ENCODE measurements at regions not wholly inside any gene's neighbourhood (a gene's known extent, or its start where the extent isn't known, plus 50 kb on each side); places are given as distances from the start of the nearest gene placed in this dataset.

DNA sequence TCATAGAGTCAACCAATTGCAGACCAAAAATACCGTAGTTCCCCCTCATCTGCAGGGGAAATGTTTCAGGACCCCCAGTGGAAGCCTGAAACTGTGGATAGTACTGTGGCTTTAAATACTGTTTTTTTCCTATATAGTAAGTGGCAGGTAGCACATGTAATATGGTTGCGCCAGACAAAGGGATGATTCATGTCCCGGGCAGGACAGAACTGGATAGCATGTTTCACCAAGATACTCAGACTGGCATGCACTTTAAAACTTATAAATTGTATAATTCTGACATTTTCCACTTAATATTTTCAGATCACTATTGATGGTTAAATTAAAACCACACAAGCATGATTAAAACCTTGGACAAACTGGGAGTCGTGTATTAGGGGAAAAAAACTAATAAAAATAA lies 276.3 kb upstream of the AGA start (continued):
- TF ChIP-seq GATAD1 (CRISPR knock-in tag; IDR thresholded peaks at IDR 0.05) (no peak), HNRNPK (IDR thresholded peaks at IDR 0.05; ENCODE audit: low read depth, low read length, poor library complexity, severe bottlenecking) (no peak)
- TF ChIP-seq, protein P1, sequence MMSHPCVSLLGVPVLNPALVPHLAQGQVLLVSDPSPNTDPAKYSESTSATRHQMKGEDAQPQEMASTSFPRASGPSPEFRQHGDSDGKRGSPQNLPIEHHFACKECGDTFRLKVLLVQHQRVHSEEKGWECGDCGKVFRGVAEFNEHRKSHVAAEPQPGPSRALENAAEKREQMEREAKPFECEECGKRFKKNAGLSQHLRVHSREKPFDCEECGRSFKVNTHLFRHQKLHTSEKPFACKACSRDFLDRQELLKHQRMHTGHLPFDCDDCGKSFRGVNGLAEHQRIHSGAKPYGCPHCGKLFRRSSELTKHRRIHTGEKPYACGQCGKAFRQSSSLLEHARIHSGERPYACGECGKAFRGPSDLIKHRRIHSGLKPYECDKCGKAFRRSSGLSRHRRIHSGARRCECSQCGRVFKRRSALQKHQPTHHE (CRISPR knock-in tag; IDR thresholded peaks at IDR 0.05; ENCODE audit: borderline replicate concordance): no peak
- TF ChIP-seq, protein P2, sequence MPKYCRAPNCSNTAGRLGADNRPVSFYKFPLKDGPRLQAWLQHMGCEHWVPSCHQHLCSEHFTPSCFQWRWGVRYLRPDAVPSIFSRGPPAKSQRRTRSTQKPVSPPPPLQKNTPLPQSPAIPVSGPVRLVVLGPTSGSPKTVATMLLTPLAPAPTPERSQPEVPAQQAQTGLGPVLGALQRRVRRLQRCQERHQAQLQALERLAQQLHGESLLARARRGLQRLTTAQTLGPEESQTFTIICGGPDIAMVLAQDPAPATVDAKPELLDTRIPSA (CRISPR knock-in tag; IDR thresholded peaks at IDR 0.05; ENCODE audit: borderline replicate concordance): no peak

DNA sequence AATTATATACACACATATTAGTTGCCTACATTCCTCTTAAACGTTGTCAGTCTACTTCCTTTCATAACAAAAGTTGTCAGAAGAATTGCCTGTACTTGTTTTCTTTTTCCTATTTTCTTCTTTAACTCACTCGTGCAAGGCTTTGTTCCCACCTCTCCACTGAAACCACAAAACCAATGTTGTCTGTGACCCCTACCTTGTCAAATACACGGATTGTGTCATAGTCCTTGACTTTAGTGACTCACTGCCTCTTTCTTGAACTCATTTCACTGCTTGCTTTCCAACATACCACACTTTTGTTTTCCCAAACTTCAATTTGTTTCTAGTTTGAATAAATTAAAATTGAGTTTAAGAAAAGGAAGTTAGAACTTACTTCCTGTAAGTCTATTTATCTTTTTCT lies 283.9 kb upstream of the AGA start:
- WGBS (ENCODE audit: low lambda C conversion rate): under 1% methylated on average over 3 of the region's 3 CpGs
- CTCF ChIA-PET (ENCODE audit: low intra/inter-chr PET ratio, low total read pairs): no interaction called here
- no TSS peak for BruUV-seq (replicated peaks)
- H3K36me3 ChIP-seq (replicated peaks in 1 of 2; ENCODE audit: control insufficient read depth in 1 of 2, insufficient read depth in 2 of 2, low read length in 2 of 2): no peaks in the 10 kb centered on the region
- no peak overlapping the region for H2AFZ ChIP-seq (ENCODE audit: low read length)
- no peak overlapping the region for H3K4me2 ChIP-seq (ENCODE audit: low read depth, low read length)
- POLR2A ChIA-PET: no interaction called here
- in situ Hi-C loops (cut with HindIII; ENCODE audit: extremely low pct_ligation_motif_present, low pct_unique_long_range_greater_than_20kb) (no loop called here), intact Hi-C loops (cut with micrococcal nuclease; ENCODE audit: unreplicated experiment) (no loop called here)
- H3K4me1 ChIP-seq (ENCODE audit: insufficient read depth, low read length): no peaks in the 10 kb centered on the region
- H3K9me3 ChIP-seq (ENCODE audit: low read length): no peaks in the 10 kb centered on the region
- FAIRE-seq (no peak), ATAC-seq (no peak), DNase-seq (ENCODE audit: low spot score) (peak; percentile 1)
- no peaks in the 10 kb centered on the region for H3K27me3 ChIP-seq (ENCODE audit: control insufficient read depth in 1 of 2, insufficient read depth in 2 of 2, low read length in 2 of 2)
- H3K79me2 ChIP-seq (ENCODE audit: insufficient read depth, low read length): no peaks in the 10 kb centered on the region
- no peak overlapping the region for H3K27ac ChIP-seq (ENCODE audit: extremely low read length, insufficient read depth, low read length)
- no peak overlapping the region for H3K4me3 ChIP-seq (replicated peaks in 1 of 3; ENCODE audit: insufficient read depth in 1 of 3, low read depth in 2 of 3, low read length in 3 of 3)
- no peak overlapping the region for H3K9ac ChIP-seq (ENCODE audit: insufficient read depth, low read depth, low read length)
- H4K20me1 ChIP-seq (ENCODE audit: insufficient read depth, low read length): no peaks in the 10 kb centered on the region
- TF ChIP-seq ZNF337 (CRISPR knock-in tag; IDR thresholded peaks at IDR 0.05; ENCODE audit: borderline replicate concordance, low read depth): no peak
- TF ChIP-seq EED (CRISPR knock-in tag; IDR thresholded peaks at IDR 0.05): no peak
- no peak for TF ChIP-seq RFXANK (CRISPR knock-in tag; IDR thresholded peaks at IDR 0.05)
- TF ChIP-seq, protein P3, sequence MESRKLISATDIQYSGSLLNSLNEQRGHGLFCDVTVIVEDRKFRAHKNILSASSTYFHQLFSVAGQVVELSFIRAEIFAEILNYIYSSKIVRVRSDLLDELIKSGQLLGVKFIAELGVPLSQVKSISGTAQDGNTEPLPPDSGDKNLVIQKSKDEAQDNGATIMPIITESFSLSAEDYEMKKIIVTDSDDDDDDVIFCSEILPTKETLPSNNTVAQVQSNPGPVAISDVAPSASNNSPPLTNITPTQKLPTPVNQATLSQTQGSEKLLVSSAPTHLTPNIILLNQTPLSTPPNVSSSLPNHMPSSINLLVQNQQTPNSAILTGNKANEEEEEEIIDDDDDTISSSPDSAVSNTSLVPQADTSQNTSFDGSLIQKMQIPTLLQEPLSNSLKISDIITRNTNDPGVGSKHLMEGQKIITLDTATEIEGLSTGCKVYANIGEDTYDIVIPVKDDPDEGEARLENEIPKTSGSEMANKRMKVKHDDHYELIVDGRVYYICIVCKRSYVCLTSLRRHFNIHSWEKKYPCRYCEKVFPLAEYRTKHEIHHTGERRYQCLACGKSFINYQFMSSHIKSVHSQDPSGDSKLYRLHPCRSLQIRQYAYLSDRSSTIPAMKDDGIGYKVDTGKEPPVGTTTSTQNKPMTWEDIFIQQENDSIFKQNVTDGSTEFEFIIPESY (CRISPR knock-in tag; IDR thresholded peaks at IDR 0.05): no peak
- TF ChIP-seq NR2F1 (CRISPR knock-in tag; IDR thresholded peaks at IDR 0.05): 0 out of 4 replicates have a peak, but pooled peaks of 1 of the 2 experiments have one; percentile 17
- TF ChIP-seq, protein P4, sequence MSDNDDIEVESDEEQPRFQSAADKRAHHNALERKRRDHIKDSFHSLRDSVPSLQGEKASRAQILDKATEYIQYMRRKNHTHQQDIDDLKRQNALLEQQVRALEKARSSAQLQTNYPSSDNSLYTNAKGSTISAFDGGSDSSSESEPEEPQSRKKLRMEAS (IDR thresholded peaks at IDR 0.05): no peak
- no peak for TF ChIP-seq CEBPB (IDR thresholded peaks at IDR 0.05; ENCODE audit: borderline replicate concordance, low read depth, low read length)
- no peak for TF ChIP-seq ZNF724P (CRISPR knock-in tag; IDR thresholded peaks at IDR 0.05; ENCODE audit: borderline replicate concordance)
- no peak for TF ChIP-seq NFRKB (IDR thresholded peaks at IDR 0.05)
- no peak for TF ChIP-seq SOX13 (IDR thresholded peaks at IDR 0.05)
- TF ChIP-seq SOX13 (CRISPR knock-in tag; conservative IDR thresholded peaks at IDR 0.05 in 1 of 2, IDR thresholded peaks at IDR 0.05 in 1 of 2): peak in 1 of 2 experiments; percentile 11; a peak in 1 of 4 replicates
- TF ChIP-seq BHLHE40 (IDR thresholded peaks at IDR 0.05; ENCODE audit: low read length): peak; percentile 44; the same call in 1 of the 2 replicates
- no peak for TF ChIP-seq SNAPC2 (CRISPR knock-in tag; IDR thresholded peaks at IDR 0.05)
- TF ChIP-seq, protein P5, sequence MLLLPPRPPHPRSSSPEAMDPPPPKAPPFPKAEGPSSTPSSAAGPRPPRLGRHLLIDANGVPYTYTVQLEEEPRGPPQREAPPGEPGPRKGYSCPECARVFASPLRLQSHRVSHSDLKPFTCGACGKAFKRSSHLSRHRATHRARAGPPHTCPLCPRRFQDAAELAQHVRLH (CRISPR knock-in tag; IDR thresholded peaks at IDR 0.05; ENCODE audit: borderline replicate concordance, low read depth): no peak
- TF ChIP-seq NR2F6 (IDR thresholded peaks at IDR 0.05): 0 out of 2 replicates have a peak, but pooled peaks have one; percentile 21
- no peak for TF ChIP-seq NR2F6 (CRISPR knock-in tag; IDR thresholded peaks at IDR 0.05)
- no peak for TF ChIP-seq YEATS4 (CRISPR knock-in tag; IDR thresholded peaks at IDR 0.05; ENCODE audit: borderline replicate concordance)
- TF ChIP-seq PITX1 (CRISPR knock-in tag; IDR thresholded peaks at IDR 0.05): no peak
- no peak for TF ChIP-seq HNRNPL (IDR thresholded peaks at IDR 0.05; ENCODE audit: low read depth, low read length)

Data from HepG2 (cell line).